ENCODE measurements at regions not wholly inside any gene's neighbourhood (a gene's known extent, or its start where the extent isn't known, plus 50 kb on each side); places are given as distances from the start of the nearest gene placed in this dataset.
"Not testable (repeated sequence)": the region's sequence is repeated elsewhere in the genome, so short reads cannot be mapped to it uniquely, and the experiment has no call there.

DNA sequence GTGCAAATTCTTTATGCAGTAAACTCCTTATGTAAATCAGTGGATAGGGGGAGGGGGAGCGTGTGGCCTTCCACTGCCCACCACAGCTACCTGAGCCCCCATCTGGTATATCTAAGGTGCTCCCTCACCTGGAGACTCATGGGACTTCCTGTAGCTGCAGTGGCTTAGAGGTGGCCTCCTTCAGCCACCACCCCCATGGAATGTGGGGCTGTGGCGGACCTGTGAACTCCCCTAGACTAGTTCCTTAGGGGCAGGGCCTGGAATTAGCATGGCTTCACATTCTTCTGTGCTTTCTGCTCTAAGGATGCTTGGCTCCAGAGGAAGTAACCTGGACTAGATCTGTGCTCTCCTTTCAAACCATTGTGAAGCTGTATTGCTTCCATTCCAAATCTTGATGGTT, 550.5 kb upstream of the COBL start:
- H3K4me1 ChIP-seq, result no peaks in the 10 kb centered on the region
- no peak for DNase-seq
- in situ Hi-C loops (cut with MboI; ENCODE audit: low pct_ligation_motif_present in 1 of 4, low pct_unique_long_range_greater_than_20kb in 1 of 4, low sequenced_read_pairs in 3 of 4), result no loop called here
- H3K27ac ChIP-seq, result no peak overlapping the region
- no peaks in the 10 kb centered on the region for H3K36me3 ChIP-seq
- no peaks in the 10 kb centered on the region for H3K27me3 ChIP-seq
- WGBS, 2 donors (ENCODE audit: low coverage in 1 of 2), result 81% methylated on average over 2 of the region's 2 CpGs; no CpG with 5 or more reads in 1 of the 2 donors
- TF ChIP-seq, protein P1, sequence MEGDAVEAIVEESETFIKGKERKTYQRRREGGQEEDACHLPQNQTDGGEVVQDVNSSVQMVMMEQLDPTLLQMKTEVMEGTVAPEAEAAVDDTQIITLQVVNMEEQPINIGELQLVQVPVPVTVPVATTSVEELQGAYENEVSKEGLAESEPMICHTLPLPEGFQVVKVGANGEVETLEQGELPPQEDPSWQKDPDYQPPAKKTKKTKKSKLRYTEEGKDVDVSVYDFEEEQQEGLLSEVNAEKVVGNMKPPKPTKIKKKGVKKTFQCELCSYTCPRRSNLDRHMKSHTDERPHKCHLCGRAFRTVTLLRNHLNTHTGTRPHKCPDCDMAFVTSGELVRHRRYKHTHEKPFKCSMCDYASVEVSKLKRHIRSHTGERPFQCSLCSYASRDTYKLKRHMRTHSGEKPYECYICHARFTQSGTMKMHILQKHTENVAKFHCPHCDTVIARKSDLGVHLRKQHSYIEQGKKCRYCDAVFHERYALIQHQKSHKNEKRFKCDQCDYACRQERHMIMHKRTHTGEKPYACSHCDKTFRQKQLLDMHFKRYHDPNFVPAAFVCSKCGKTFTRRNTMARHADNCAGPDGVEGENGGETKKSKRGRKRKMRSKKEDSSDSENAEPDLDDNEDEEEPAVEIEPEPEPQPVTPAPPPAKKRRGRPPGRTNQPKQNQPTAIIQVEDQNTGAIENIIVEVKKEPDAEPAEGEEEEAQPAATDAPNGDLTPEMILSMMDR (IDR thresholded peaks at IDR 0.05), result no peak
- no peak overlapping the region for H3K4me3 ChIP-seq
- H3K9me3 ChIP-seq, result no peaks in the 10 kb centered on the region
- intact Hi-C loops (cut with DNase I; ENCODE audit: low total_unique reads), result no loop called here

DNA sequence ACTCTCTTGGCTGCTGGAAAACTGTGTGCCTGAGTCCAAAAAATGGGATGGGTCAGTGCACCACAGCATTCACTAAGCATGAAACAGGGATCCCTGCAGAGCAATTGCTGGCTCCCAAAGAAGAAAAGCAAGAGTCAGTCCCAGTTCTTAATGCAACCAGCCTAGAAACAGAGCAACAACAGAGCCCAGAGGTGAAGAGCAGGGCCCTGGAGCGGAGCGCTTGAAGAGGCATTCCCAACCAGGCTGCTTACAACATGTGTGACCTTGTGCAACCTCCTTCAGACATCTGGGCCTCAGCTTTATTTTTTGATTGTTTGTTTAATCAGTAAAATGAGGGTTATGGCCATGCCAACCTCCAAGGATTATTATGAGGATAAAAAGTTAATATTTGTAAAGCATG, 543.7 kb upstream of the COBL start:
- H3K9me3 ChIP-seq, result no peaks in the 10 kb centered on the region
- in situ Hi-C loops (cut with MboI; ENCODE audit: low pct_ligation_motif_present in 1 of 4, low pct_unique_long_range_greater_than_20kb in 1 of 4, low sequenced_read_pairs in 3 of 4), result no loop called here
- H3K4me1 ChIP-seq, result no peaks in the 10 kb centered on the region
- no peak for DNase-seq
- no peak overlapping the region for H3K4me3 ChIP-seq
- 86% methylated on average over 2 of the region's 2 CpGs; no CpG with 5 or more reads in 1 of the 2 donors for WGBS, 2 donors (ENCODE audit: low coverage in 1 of 2)
- no peak for TF ChIP-seq POLR2A (IDR thresholded peaks at IDR 0.05)
- TF ChIP-seq POLR2AphosphoS5 (IDR thresholded peaks at IDR 0.05), result no peak
- TF ChIP-seq, protein P1 (IDR thresholded peaks at IDR 0.05), result no peak
- TF ChIP-seq EP300 (IDR thresholded peaks at IDR 0.05; ENCODE audit: low read depth), result no peak
- no peaks in the 10 kb centered on the region for H3K27me3 ChIP-seq
- intact Hi-C loops (cut with DNase I; ENCODE audit: low total_unique reads), result no loop called here
- no peaks in the 10 kb centered on the region for H3K36me3 ChIP-seq
- no peak overlapping the region for H3K27ac ChIP-seq

DNA sequence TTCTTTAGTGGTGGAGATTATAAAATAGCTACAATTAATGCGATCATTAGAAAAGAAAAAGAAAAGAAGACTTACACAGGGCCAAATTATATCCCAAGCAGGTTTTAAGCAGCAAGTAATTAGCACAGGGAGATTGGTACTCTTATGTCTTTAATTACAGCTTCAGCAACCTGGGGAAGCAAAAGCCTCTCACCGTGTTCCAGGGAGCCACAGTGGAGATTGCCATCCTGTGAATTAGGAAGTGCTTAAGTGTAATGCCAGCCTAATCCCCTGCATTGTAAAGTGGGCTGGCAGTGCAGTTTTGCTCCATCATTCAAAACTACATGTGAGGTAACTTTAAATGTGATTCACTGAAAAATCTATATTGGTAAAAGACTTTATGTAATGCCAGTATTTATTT, 533.5 kb upstream of the COBL start:
- WGBS, 2 donors (ENCODE audit: low coverage in 1 of 2), result 51 to 67% methylated on average over 2 of the region's 2 CpGs
- intact Hi-C loops (cut with DNase I; ENCODE audit: low total_unique reads), result no loop called here

DNA sequence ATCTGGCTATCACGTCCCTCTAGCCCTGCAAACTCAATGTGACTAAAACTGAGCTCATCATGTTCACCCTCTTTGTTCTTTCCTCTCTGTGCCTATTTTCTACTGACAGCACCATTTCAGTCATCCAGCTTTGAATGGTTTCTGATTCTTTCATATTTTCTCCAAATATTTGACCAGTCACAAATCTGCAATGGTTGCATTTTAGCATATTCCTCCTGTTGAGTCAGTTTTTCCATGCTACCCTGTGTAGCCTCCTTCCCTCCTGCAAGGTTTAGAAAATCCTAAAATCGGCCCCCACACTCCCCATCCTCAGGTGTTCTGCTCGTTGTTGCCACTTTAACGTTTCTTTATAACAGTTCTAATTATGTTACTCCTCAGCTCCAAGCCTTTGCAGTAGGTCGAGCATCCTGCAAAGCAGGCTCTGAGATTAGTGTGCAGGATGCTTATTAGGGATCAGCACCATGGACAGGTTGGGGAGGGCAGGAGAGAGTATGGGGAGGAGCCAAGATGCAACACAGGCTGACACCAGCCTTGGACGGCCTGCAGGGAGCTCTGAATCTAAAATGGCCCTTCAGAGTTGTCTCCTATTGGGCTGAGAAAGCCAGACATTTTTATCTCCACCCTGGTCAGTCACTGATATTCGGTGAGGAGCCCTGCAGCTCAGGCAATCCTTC, 531.0 kb upstream of the COBL start:
- in situ Hi-C loops (cut with MboI; ENCODE audit: low pct_ligation_motif_present in 1 of 4, low pct_unique_long_range_greater_than_20kb in 1 of 4, low sequenced_read_pairs in 3 of 4), result no loop called here
- Histone ChIP-seq H3K27me3 (no peaks in the 10 kb centered on the region), H3K36me3 (no peaks in the 10 kb centered on the region), H3K27ac (no peak overlapping the region), H3K4me3 (no peak overlapping the region), H3K9me3 (peaks cover 0 to 6% of the 10 kb centered on the region in 2 donors), H3K4me1 (no peaks in the 10 kb centered on the region)
- DNase-seq, result no peak
- 43 to 50% methylated on average over 1 to 7 of the region's 7 CpGs for WGBS, 2 donors (ENCODE audit: low coverage in 1 of 2)
- intact Hi-C loops (cut with DNase I; ENCODE audit: low total_unique reads), result no loop called here
- TF ChIP-seq, protein P1 (IDR thresholded peaks at IDR 0.05), result no peak
- no peak for TF ChIP-seq POLR2AphosphoS5 (IDR thresholded peaks at IDR 0.05)
- TF ChIP-seq EP300 (IDR thresholded peaks at IDR 0.05; ENCODE audit: low read depth), result no peak
- no peak for TF ChIP-seq POLR2A (IDR thresholded peaks at IDR 0.05)

More for the DNA sequence above, 533.5 kb upstream of the COBL start:
- no peak overlapping the region for H3K27ac ChIP-seq
- TF ChIP-seq EP300 (IDR thresholded peaks at IDR 0.05; ENCODE audit: low read depth) (no peak), POLR2AphosphoS5 (IDR thresholded peaks at IDR 0.05) (no peak), POLR2A (IDR thresholded peaks at IDR 0.05) (no peak)
- TF ChIP-seq, protein P1 (IDR thresholded peaks at IDR 0.05), result no peak
- H3K36me3 ChIP-seq, result no peaks in the 10 kb centered on the region
- H3K27me3 ChIP-seq, result no peaks in the 10 kb centered on the region
- H3K4me1 ChIP-seq, result no peaks in the 10 kb centered on the region
- H3K4me3 ChIP-seq, result no peak overlapping the region
- DNase-seq, result no peak
- in situ Hi-C loops (cut with MboI; ENCODE audit: low pct_ligation_motif_present in 1 of 4, low pct_unique_long_range_greater_than_20kb in 1 of 4, low sequenced_read_pairs in 3 of 4), result no loop called here
- H3K9me3 ChIP-seq, result peaks cover 1 to 4% of the 10 kb centered on the region in 2 donors

DNA sequence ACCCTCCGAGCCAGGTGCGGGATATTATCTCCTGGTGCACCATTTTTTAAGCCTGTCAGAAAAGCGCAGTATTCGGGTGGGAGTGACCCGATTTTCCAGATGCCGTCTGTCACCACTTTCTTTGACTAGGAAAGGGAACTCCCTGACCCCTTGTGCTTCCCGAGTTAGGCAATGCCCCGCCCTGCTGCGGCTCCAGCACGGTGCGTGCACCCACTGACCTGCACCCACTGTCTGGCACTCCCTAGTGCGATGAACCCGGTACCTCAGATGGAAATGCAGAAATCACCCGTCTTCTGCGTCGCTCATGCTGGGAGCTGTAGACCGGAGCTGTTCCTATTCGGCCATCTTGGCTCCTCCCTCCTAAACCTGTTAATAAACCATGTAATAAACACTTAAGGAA, 522.5 kb upstream of the COBL start:
- DNase-seq; H3K27ac ChIP-seq; intact Hi-C loops (cut with DNase I; ENCODE audit: low total_unique reads); H3K4me1 ChIP-seq; H3K4me3 ChIP-seq; H3K27me3 ChIP-seq; in situ Hi-C loops (cut with MboI; ENCODE audit: low pct_ligation_motif_present in 1 of 4, low pct_unique_long_range_greater_than_20kb in 1 of 4, low sequenced_read_pairs in 3 of 4); H3K36me3 ChIP-seq; H3K9me3 ChIP-seq: not testable (repeated sequence)
- WGBS, 2 donors (ENCODE audit: low coverage in 1 of 2), result 77 to 95% methylated on average over 8 to 18 of the region's 18 CpGs
